ENCODE measurements at regions not wholly inside any gene's neighbourhood (a gene's known extent, or its start where the extent isn't known, plus 50 kb on each side); places are given as distances from the start of the nearest gene placed in this dataset.
A peak's percentile ranks its signal among the peaks of the same experiment; 100 is the strongest.
"Not testable (repeated sequence)": the region's sequence is repeated elsewhere in the genome, so short reads cannot be mapped to it uniquely, and the experiment has no call there.

- peak; percentile 96 for DNase-seq
Measured at GRCh38 chr7:112930787-112931186, 140.6 kb upstream of the TMEM168 start.

- DNase-seq: peak; percentile 64
Measured at GRCh38 chr7:112929421-112929820, 139.2 kb upstream of the TMEM168 start.

GRCh38 chr7:112926018-112926417, 135.8 kb upstream of the TMEM168 start:
- no peak for DNase-seq

- DNase-seq: not testable (repeated sequence)
Measured at GRCh38 chr7:112922546-112922945, 132.4 kb upstream of the TMEM168 start.

- not testable (repeated sequence) for DNase-seq
Measured at GRCh38 chr7:112916431-112916830, 126.2 kb upstream of the TMEM168 start.

- DNase-seq: no peak
Measured at GRCh38 chr7:112908086-112908485, 117.9 kb upstream of the TMEM168 start.

GRCh38 chr7:112907658-112908057, 117.5 kb upstream of the TMEM168 start:
- DNase-seq: no peak

GRCh38 chr7:112905950-112906349, 115.8 kb upstream of the TMEM168 start:
- peak; percentile 69 for DNase-seq

GRCh38 chr7:112905413-112905812, 115.2 kb upstream of the TMEM168 start:
- DNase-seq: no peak

GRCh38 chr7:112898432-112899290, 108.5 kb upstream of the TMEM168 start:
- DNase-seq: peak; percentile 58

- no peak for DNase-seq
Measured at GRCh38 chr7:112897839-112898431, 107.7 kb upstream of the TMEM168 start.

- DNase-seq: no peak
Measured at GRCh38 chr7:112896026-112896601, 105.9 kb upstream of the TMEM168 start.

- no peak for DNase-seq
Measured at GRCh38 chr7:112892263-112892662, 102.1 kb upstream of the TMEM168 start.

GRCh38 chr7:112891698-112892097, 101.5 kb upstream of the TMEM168 start:
- DNase-seq: no peak

GRCh38 chr7:112889834-112890438, 99.7 kb upstream of the TMEM168 start:
- DNase-seq: no peak

- DNase-seq: no peak
Measured at GRCh38 chr7:112889268-112889667, 99.1 kb upstream of the TMEM168 start.

GRCh38 chr7:112888781-112889180, 98.6 kb upstream of the TMEM168 start:
- no peak for DNase-seq

GRCh38 chr7:112887976-112888375, 97.8 kb upstream of the TMEM168 start:
- no peak for DNase-seq

GRCh38 chr7:112887337-112887736, 97.1 kb upstream of the TMEM168 start:
- DNase-seq: peak; percentile 35

- no peak for DNase-seq
Measured at GRCh38 chr7:112886208-112886607, 96.0 kb upstream of the TMEM168 start.

GRCh38 chr7:112882991-112883390, 92.8 kb upstream of the TMEM168 start:
- no peak for DNase-seq

GRCh38 chr7:112882511-112882910, 92.3 kb upstream of the TMEM168 start:
- peak; percentile 29 for DNase-seq

- no peak for DNase-seq
Measured at GRCh38 chr7:112882022-112882421, 91.8 kb upstream of the TMEM168 start.
